Retina (tissue), 1 donor: ENCODE measurements at regions not wholly inside any gene's neighbourhood (a gene's known extent, or its start where the extent isn't known, plus 50 kb on each side); places are given as distances from the start of the nearest gene placed in this dataset.

Experiments
- DNase-seq: peaks from one replicate; pipeline ENCODE4 v3.0.0-alpha.2; 2016

DNA sequence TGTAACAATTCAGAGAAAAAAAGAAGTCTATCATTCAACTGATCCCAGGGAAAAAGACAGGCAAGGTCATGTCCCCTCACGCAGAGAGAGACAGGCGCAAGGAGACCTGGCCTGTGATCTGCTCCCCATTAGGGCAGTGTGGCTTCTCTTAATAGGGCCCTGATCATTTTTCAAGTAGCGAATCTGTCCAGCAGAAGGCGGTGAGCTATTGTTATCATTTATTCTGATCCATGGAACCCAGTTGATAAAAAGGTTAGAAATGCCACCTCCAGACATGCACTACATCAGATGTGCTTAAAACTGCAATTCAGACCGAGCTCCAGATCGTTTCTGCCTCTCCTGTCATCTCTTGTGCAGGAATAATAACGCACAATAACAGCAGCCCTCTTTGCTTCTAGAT is 1025.6 kb upstream of the PIK3C3 start:
- DNase-seq = no peak

DNA sequence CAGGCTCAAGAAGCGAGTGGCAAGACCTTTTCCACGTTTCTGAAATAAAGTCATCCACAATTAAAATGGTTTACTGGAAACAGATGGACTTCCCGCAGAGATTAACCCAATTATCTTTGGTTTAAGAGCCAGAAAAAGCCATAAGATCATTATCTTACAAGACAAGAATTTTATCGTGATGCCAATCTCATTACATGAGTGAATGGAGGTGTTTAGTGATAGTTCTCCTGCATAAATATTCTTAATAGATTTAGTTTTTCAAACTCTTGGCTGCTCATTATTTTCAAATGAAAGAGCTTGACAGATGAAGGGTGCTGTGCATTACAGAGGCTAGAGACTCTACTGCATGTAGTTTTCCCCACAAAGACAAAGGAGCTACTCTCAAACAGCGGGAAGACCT is 1028.4 kb upstream of the PIK3C3 start:
- peak; percentile 61 for DNase-seq

DNA sequence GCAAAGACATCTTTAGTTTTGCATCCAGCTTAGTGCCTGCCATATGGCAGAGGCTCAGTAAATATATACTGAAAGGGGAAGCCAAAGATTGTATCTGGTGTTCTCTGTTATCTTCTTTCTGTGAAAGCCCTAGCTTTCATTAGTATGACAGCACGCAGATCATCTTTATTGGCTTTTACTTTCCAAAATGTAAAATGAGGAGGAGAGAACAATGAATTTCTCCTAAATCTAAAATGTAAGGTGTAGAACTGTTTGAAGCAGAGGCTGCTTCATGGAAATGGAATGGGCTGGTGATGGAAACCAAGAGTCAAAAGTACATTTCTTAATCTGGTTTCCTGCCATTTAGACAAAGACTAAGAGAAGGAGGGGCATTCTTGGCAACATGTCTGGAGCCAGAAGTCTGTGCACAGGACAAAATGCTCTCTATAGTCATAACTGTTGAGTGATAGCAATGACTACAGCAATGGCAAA is 1029.9 kb upstream of the PIK3C3 start:
- DNase-seq = no peak

DNA sequence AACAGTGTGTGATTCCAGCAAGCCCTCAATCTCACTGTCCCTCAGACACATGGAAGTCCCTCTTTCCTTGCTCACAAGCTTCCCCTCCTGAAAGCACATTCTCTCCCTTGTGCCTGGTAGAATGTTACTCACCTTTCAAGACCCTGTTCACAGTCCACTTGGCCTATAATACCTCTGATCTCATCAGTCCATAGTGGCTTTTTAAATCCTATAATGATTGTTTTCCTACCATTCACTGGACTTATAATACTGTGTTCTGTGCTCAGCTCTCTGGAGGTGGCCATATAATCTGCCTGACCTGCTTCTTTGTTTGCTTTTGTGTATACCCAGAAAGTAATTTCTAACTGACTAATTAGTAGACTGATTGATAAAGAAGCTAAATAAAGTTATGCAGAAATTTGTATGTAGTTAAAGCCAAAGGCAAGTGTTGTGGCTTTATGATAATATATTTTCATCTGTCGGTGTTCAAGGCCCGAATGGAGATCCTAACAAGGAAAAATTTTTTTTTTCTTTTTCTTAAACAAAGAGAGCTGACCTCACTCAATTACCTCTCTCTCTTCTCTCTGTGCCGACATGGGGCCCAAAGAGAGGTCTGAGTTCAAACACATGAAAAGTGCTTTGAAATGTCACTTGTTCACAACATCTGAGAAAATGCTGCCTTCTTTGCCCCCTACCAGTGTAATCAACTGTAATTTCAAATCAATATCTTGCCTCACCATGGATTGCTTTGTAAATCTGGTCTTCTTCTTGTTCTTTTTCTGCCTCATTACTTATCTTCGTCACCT is 1033.0 kb upstream of the PIK3C3 start:
- peak; percentile 67 for DNase-seq

DNA sequence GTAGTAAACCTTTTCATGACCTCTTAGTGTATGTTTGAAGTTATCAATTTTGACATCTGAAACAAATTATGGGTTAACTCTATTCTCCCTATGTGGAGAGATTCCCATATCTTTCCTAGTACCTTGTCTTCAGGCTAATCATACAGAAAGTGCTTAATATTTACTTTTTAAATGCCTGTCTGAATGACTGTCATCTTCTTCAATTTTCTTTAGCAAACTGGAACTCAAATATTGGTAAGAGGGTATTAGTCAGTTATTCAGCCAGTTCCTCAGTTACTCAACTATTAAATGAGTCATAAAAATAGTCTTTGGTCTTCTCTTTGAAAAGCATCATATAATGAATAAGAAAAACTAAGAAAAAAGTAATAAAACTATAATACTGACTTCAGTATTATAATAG is 1038.0 kb upstream of the PIK3C3 start:
- DNase-seq = no peak

DNA sequence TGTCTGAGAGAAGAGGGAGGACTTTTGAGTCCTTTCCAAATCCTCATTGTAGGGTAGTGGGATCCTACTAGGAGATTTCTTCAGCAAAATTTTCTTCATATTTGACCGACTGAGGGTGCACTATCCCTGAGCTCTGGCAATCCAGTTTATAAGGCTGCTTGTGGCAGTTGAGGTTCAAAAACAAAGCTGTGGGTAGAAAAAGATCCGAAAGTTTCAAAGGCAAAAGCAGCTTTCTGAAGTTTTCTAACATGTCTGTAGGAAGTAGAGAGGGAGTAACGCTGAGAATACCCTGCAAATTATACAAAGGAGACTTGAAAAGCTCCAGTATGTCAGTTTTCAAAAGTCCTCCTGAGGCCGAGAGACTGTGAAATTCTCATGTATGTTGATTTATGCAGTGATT is 1039.3 kb upstream of the PIK3C3 start:
- no peak for DNase-seq

DNA sequence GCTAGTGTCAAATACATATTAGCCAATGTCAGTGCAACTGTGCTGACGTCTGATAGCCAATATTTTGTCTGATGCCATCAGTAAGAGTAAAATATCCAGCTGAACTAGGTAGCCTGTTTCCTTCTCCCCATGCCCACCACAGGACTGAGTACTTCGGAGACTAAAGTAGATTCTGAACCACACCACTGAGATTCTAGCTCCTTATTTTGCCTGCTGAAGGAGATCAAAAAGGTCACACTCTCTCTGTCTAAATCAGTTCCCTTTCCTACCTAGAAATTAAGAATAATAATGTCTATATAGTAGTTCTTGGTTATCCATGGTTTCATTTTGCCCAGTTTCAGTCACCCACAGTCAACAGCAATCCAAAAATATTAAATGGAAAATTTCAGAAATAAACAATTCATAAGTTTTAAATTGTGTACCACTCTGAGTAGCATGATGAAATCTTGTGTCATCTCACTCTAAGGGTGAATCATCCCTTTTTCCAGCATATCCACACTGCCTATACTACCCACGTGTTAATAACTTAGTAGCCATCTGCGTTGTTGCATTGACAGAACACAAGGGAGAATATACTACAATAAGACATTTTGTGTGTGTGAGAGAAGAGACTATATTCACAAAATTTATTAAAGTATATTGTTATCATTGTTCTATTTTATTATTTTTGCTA is 1043.3 kb upstream of the PIK3C3 start:
- DNase-seq = no peak

DNA sequence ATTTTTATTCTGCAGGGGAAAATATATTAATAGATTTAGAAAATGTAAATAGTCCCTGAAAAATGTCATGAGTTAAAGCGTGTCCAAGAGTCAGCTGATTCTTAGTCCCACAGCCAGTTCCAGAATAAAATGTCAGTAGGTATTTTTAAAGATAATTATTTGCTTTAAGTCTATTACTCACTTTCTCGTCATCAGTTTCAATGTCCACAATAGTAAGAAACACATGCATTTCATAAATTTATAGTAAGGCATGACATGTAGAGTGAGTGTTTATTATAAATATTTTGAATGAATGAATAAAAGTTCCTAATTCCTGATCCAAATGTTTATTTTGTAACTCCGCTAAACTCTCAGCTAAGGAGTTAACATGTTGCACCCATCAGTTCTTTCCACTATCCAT is 1044.0 kb upstream of the PIK3C3 start:
- no peak for DNase-seq

DNA sequence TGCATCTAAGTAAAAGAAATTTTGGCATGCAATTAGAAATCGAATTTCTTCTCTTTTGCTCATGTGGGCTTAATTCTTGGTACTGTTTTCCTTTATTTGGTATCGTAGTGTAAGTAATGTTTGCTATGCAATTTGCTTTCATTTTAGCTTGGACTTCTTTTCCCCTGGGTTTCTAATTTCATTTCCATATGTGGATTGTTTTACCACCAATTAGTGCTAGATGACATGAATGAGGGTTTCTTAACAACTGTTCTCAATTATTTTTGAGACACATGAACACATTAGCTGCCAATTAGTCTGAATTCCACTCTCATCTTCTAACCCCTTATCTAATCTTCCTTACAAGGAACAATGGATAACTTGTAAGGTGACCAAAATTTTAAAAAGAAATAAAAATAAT is 1047.2 kb upstream of the PIK3C3 start:
- DNase-seq = no peak

DNA sequence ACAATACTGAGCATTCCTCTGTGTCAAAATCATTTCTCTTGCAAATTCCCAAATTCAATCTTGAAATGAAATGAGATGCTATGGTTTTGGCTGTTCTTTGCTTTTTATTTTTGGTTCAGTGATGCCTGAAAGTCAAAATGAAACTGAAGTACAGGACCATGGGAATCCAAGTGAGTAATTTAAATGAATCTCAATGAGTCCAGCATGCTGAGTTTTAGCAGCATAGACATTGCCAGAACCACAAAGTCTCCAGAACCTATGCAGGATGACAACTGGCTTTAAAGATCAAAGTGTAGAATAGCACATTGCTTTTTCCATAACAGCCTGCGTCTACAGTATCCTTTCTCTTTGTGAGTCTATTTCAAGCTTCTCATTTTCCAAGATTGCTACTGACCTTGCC is 1050.7 kb upstream of the PIK3C3 start:
- no peak for DNase-seq

DNA sequence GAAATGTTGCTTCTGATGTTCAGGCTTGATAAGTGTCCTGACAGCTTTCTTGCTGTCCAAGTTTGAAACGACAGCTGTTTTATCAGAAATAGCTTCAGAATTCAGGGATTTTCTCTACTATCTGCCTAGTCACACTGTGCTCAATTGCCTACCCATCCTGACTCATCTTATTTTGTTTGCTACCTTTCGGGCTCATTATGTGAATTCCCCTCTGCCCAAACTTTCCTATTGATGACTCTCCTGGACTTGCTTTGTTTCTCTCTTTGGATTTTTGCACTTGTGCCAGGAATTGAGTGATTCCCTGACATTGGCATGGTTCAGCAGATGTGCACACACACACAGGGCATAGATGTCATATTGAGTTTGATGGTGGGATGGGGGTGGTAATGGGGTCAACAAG is 1052.6 kb upstream of the PIK3C3 start:
- DNase-seq = no peak

DNA sequence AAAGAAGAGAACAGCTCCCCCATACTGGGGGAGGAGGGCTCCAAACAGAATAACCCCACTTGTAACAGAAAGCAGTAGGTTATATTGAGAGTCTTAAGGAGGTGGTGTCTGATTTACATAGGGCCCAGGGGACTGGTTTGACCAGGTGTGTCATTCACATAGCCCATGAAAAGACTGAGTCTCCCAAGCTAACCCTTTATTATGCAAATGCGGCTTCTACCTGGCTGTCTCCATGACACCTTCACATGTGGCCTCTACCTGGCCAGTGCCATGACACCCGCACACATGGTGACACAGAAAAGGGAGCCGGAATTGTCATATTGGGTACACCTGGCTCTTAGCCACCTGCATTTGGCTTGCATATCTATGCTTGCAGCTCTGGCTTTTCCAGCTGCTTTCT is 1057.2 kb upstream of the PIK3C3 start:
- no peak for DNase-seq

DNA sequence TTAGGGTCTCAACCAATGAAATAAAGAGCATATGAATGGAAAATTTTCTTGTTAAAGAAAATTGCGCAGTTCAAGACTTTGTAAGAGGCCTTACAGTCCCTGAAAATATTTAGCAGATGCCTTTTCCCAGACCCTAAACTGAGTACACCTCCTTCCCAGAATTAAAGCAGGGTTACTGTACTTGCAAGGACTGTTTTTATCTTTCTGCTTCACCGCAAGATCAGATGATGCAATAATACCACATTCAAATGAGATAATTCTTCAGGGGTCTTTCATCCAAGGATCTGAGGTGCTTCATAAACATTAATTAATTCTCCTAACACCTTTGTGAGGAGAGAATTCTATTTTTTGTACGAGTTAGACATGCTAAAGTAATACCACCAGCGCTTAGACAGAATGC is 1071.8 kb upstream of the PIK3C3 start:
- DNase-seq = no peak

DNA sequence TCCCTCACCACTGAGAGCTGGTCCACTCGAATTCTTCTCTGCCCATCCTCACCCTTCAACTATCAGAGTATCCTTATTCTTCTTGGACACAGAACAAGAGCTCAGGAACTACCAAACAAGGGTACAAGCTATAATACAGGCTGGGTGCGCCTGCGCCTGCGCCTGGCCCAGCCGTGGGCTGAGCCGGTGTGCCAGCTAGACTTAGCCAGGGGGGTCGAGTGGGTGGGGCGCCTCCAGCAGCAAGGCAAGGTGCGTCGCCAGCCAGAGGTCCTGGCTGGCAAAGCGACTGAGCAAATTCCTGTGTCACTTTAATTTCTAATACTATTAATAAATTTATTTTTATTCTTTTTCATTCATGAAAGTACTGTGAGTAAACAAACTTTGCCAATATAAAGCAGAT is 1072.6 kb upstream of the PIK3C3 start:
- no peak for DNase-seq

DNA sequence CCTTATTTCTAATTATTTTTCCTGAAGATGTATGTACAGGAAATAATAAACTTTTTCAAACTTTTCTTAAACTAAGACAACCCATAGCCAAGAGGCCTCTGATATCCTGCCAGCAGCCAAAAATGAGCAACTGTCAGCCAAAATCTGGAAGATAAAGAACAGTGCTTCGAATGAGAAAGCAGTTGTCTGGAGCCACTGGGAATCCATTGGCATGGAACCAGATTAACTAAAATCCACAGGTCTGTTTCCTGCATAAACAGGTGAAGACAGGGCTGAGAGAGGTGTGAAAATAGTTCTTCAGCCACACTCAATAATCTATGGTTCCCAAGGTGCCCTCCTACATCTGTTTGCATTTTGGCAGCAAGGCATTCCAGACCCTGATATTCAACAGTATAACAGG is 1076.7 kb upstream of the PIK3C3 start:
- no peak for DNase-seq

DNA sequence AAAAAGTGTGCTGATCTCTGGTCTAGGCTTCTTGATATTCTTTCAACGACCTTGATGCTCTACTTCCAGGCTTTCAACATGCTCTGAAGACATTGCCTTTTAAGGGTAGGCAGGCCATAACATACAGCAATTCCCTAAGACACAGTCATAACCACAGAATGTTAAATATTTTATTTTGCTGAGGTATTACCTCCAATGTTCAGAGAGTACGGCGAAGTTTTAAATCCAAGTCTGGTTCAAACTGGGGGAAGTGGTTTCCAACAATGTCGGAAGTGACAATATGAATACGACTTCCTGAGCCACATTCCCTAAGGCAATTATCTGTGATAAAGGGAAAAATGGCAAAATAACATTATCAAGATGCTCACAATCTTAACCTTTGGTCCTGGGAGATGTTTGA is 1077.9 kb upstream of the PIK3C3 start:
- DNase-seq = no peak

DNA sequence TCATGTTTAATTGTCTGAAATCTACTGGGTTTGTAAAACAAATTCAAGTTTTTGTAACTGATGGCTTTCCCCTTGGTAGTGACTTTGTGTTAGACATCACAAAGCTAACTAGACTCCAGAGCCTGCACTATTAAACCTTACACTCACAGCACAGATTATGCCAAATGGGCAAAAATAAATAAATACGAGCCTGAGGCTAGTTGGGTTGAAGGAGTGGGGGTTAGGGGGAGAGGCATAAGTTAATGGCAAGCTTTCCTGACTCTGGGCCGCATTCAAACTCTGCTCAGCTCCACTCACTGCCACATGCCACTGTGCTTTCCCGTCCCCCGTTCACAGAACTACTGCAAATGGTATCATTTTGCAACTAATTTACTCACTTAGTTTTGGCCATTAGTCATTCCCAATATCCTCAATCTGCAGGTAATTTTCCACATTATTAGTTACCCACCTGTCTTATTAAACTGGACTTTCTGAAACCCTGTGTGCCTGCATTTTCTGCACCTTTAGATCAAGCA is 1079.9 kb upstream of the PIK3C3 start:
- no peak for DNase-seq

DNA sequence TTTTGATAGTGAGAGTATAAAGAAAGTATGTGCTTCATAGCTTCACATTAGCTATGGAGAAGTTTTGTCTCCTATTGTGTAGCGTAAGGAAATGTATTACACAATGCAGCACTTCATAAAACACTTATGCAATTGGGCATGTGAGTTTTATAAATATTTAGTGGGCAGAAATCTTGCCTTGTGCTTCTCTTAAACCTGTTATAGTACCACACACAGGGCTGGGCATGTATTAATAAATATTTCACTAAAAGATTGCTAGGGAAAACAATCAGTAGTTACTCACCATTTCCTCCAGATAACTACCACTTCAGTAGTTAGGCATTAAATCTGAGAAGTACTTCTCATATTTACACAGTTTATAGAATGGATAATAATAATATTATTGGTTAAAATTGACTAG is 1080.8 kb upstream of the PIK3C3 start:
- no peak for DNase-seq

DNA sequence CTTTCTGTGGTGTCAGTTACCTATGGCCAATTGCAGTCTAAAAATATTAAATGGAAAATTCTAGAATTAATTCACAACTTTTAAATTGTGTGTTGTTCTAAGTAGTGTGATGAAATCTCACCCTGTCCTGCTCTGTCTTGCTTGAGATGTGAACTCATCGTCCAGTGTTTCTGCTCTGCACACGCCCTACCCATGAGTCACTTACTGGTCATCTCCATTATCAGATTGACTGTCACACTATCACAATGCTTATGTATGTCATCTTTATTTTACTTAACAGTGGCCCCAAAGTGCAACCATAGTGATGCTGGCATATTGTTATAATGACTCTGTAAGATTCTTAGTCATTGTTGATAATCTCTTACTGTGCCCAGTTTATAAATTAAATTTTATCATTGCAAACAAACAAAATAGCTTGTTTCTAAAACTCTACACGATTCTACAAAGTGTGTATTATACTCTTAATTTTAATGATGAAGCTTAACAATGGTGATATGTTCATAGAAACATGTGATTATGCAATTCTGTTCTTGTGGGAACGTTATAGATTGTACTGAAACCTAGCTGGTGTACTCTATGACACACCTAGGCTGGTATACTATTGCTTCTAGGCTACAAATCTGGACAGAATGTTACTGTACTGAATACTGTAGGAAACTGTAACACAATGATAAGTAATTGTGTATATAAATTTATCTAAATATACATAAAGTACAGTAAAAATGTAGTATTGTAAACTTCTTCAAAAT is 1086.8 kb upstream of the PIK3C3 start:
- DNase-seq = no peak

DNA sequence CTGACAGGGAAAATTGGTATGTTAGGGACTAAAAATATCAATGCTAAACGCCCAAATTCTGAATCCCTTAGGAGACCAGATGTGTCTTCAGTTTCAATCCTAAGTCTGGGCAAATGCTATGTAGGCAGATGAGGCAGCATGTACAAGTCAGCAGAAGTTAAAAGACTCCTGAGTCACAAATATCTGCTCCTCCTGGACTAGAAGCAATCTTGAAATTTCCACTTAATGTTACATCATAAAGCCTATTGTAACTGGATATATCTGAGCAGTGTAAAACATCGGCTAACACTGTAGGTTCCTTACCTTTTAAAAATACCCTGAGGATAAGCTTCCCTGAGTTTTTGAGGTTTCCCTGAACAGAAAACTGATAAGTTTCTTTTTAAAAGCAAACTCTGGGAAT is 1087.6 kb upstream of the PIK3C3 start:
- DNase-seq = no peak

DNA sequence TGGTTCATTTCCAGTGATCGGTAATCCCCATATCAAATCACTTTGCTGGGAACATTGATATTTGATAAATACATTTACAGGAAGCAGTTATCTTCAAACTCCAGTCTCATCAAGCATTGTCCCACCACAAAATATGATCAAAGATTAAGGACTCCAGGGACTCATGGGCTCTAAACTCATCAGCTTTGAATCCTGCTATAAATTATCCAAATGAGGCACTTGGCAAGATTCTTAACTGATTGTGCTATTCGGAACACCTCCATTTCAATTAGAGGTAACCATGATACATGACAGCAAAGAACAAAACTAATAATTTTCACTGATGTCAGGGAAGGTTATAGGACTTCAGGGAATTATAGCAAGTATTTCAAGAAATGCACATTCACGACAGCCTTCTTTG is 1088.1 kb upstream of the PIK3C3 start:
- DNase-seq = no peak

DNA sequence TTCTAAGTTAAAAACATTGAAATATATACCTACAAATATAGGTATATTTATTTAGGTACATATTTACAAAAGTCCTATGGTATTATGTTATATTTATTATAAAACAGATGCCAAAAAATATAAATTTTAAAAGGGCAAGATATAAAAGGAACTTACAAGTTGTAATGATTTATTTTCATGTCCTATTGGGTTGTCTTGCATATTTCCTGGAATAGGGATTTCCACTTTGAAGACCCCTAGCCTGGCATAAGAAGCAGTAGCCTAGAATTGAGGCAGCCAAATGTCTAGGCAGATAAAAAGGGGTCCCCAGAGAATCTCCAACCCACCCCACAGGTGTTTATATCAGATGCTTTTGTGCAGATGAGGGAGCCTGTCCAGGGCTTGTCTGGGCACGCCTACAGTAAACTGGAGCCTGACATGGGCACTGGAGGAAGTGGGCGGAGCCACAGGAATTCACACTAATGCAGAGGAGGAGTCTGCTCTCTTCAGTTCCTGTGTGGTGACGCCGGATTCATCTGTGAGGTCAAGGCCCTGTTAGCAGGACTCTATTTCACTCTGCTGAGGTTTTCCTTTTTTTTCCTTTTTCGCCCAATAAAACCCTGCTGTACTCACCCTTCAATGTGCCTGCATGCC is 1088.9 kb upstream of the PIK3C3 start:
- DNase-seq = no peak

DNA sequence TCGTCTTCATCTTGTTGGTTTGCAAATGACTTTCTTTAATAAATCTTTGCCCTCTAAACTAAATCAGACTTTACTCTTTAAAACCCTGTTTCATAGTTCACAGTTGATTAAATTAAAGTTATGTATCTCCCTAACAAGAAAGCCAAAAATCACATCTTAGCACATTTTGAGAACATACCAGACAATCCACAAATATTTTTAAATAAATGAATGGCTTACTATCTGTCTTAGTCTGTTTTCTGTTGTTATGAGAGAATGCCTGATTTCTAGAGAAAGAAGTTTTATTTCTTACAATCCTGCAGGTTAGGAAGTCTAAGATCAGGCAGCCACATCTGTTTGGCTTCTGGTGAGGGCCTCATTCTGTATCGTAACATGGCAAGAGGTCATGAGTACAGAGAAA is 1090.2 kb upstream of the PIK3C3 start:
- DNase-seq = no peak
